GM12872 (cell line): ENCODE measurements at regions not wholly inside any gene's neighbourhood (a gene's known extent, or its start where the extent isn't known, plus 50 kb on each side); places are given as distances from the start of the nearest gene placed in this dataset.

ENCODE experiments used
- TF ChIP-seq, protein P1 (sequence below): IDR thresholded peaks from 3 replicates; pipeline ENCODE4 v1.5.1; 2011; ENCODE audit warnings: low read depth, mild to moderate bottlenecking, low read length, moderate library complexity; ENCODE audit not compliant: insufficient read depth

DNA sequence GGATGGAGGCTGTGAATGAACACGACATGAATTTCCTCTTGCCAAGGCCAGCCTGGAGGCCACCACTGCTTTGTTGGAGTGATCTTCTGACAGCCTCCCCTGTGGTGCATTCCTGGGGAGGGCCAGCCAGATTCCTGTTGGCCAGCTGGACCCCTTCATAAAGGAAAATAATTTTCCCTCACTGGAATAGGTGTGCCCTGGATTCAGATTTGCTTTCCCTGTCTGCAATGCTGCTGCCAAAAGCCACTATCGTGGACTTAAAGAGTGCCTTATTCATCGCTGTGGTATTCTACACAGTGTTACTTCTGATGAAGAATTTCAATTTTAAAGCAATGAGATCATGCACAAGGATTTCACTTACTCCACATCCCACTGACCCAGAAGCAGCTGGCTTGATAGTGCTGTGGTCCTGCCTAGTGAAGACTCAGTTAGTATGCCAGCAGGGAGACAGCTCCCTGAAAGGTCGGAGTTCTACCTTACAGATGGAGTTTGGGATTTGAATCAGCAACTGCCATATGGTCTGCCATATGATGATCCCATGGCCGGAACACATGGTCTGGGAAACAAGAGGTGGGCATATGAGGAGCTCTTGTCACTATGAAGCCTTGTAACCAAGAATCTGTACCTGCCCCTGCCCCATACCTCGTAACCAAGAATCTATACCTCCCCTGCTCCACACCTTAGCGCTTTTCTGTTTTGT lies 145.2 kb downstream of the KLF13 start:
- TF ChIP-seq, protein P1, sequence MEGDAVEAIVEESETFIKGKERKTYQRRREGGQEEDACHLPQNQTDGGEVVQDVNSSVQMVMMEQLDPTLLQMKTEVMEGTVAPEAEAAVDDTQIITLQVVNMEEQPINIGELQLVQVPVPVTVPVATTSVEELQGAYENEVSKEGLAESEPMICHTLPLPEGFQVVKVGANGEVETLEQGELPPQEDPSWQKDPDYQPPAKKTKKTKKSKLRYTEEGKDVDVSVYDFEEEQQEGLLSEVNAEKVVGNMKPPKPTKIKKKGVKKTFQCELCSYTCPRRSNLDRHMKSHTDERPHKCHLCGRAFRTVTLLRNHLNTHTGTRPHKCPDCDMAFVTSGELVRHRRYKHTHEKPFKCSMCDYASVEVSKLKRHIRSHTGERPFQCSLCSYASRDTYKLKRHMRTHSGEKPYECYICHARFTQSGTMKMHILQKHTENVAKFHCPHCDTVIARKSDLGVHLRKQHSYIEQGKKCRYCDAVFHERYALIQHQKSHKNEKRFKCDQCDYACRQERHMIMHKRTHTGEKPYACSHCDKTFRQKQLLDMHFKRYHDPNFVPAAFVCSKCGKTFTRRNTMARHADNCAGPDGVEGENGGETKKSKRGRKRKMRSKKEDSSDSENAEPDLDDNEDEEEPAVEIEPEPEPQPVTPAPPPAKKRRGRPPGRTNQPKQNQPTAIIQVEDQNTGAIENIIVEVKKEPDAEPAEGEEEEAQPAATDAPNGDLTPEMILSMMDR, result no peak

DNA sequence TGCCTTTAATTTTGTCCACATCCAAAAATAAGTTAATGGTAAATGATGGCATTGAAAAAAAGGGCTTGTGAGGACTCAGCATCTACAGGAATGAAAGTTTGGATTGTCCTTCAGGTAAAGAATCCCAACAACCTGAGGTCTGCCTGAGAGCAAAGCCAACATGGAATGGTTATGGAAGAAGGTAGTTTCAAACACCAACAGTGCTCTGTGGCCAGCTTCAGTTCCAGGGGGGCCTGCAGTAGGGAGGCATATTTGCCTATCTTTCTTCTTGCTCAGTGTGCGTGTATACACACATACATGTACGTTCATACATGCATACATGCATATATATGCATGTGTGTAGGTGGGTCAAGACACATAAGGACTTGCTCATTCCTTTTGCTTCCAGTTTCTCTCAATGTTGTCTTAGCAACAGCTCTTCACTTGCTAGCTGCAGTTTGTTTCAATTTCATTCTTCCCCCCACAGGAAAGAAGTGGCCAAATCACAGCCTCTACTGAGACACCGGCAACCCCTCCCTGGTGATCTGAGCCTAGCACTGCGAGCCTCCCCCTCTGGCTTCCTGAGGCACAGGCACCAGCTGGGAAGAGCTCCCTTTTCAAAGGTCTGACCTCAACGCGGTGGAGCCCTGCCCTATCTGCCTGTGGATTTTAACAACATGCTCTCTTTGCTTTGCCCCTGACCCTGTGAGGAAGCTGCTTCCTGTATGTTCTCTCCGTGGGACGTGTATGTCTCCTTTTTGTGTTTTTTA lies 146.2 kb downstream of the KLF13 start:
- TF ChIP-seq, protein P1, result 0 out of 3 replicates have a peak, but pooled peaks have one; percentile 3

DNA sequence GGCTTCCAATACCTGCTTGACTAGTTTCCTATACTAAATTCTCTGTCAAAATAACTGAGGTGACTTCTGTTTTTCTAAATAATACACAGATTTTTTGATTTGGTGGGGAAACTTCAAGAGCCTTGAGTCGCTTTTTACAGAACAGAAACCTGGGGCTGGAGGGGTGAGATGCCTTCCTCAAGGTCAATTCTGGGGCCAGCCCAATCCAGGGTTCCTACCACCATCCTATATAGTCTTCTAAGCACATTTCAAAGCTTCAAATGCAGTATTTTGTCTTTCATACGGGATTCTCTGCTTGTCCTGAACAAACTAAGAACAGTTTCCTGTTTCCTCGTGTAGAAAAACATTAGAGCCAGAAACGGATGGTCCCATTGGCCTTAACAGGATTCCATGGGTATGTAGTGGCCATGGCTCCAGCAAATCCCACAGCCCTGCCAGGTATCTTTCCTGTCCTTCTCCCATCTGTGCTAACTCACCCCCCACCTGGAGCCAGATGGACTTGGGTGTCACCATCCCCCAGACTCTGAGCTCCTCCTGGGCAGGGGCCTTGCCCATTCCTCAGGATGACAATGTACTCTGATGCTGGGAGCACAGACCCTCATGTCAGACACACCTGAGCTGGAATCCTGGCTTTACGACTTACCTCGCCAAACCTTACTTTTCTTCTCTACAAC lies 146.9 kb downstream of the KLF13 start:
- TF ChIP-seq, protein P1, result no peak

GRCh38 chr15:31474059-31474868 lies 147.6 kb downstream of the KLF13 start:
- TF ChIP-seq, protein P1, result no peak

GRCh38 chr15:31476236-31476810 lies 149.7 kb downstream of the KLF13 start:
- TF ChIP-seq, protein P1, result no peak

GRCh38 chr15:31476866-31477265 lies 150.2 kb downstream of the KLF13 start:
- TF ChIP-seq, protein P1, result no peak
